OCI-LY3 (cell line): ENCODE measurements at regions not wholly inside any gene's neighbourhood (a gene's known extent, or its start where the extent isn't known, plus 50 kb on each side); places are given as distances from the start of the nearest gene placed in this dataset.

Experiments
- EZH2phosphoT487 ChIP-seq: fragments of 200-600 bp; shearing (Covaris generic); IDR thresholded peaks from 2 replicates; pipeline ENCODE4 v1.6.1; 2018; ENCODE audit warnings: antibody characterized with exemption, mixed run types, low read depth
- TF ChIP-seq, protein P1 (sequence below): fragments of 200-600, 300-600 bp; sonication (generic); IDR thresholded peaks from 2 replicates; pipeline ENCODE4 v1.5.1; 2014; ENCODE audit warnings: antibody characterized with exemption, low read length, low read depth

DNA sequence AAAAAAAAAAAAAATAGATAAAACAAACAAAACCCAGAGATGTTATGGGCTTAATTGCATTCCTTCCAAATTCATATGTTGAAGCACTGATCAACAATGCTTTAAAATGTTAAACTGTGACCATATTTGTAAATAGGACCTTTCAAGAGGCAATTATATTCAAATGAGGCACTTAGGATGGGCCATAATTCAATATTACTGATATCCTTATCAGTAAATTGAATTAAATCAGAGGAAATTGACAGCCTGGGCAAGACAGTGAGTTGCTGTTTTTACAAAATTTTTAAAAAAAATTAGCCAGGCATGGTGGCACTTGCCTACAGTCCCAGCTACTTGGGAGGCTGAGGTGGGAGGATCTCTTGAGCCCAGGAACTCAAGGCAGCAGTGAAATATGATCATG is 364.1 kb downstream of the GJA1 start:
- TF ChIP-seq, protein P1, sequence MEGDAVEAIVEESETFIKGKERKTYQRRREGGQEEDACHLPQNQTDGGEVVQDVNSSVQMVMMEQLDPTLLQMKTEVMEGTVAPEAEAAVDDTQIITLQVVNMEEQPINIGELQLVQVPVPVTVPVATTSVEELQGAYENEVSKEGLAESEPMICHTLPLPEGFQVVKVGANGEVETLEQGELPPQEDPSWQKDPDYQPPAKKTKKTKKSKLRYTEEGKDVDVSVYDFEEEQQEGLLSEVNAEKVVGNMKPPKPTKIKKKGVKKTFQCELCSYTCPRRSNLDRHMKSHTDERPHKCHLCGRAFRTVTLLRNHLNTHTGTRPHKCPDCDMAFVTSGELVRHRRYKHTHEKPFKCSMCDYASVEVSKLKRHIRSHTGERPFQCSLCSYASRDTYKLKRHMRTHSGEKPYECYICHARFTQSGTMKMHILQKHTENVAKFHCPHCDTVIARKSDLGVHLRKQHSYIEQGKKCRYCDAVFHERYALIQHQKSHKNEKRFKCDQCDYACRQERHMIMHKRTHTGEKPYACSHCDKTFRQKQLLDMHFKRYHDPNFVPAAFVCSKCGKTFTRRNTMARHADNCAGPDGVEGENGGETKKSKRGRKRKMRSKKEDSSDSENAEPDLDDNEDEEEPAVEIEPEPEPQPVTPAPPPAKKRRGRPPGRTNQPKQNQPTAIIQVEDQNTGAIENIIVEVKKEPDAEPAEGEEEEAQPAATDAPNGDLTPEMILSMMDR: no peak
- TF ChIP-seq EZH2phosphoT487: no peak
